Neural cell (in vitro differentiated cells): ENCODE measurements at regions not wholly inside any gene's neighbourhood (a gene's known extent, or its start where the extent isn't known, plus 50 kb on each side); places are given as distances from the start of the nearest gene placed in this dataset.

Experiments
- H2AFZ ChIP-seq: fragments of 200-600, 300-800 bp; sonication (generic), shearing (Covaris generic); 2 replicates; pipeline ENCODE4 v1.6.0; 2014; ENCODE audit warnings: low read depth, mild to moderate bottlenecking, antibody characterized with exemption, low read length, moderate library complexity
- H3F3A ChIP-seq: fragments of 200-600 bp; shearing (Covaris generic); 2 replicates; pipeline ENCODE4 v1.6.1; 2016; ENCODE audit warnings: mild to moderate bottlenecking, moderate library complexity, mixed read lengths, antibody characterized with exemption, low read length; ENCODE audit not compliant: insufficient read depth, poor library complexity, severe bottlenecking
- H3K27ac ChIP-seq: fragments of 200-600, 300-800 bp; sonication (generic), shearing (Covaris generic); 2 replicates; pipeline ENCODE4 v1.5.1; 2014; ENCODE audit warnings: mild to moderate bottlenecking, low read length, moderate library complexity
- H3K27me3 ChIP-seq: fragments of 300-800, 200-600 bp; sonication (generic), shearing (Covaris generic); 2 replicates; pipeline ENCODE4 v1.6.0; 2014; ENCODE audit warnings: mild to moderate bottlenecking, low read depth, low read length, moderate library complexity; ENCODE audit not compliant: insufficient read depth
- H3K36me3 ChIP-seq: fragments of 300-800, 200-600 bp; sonication (generic), shearing (Covaris generic); 2 replicates; pipeline ENCODE4 v1.5.1; 2014; ENCODE audit warnings: mild to moderate bottlenecking, antibody characterized with exemption, low read length, moderate library complexity; ENCODE audit not compliant: insufficient read depth
- H3K4me2 ChIP-seq: fragments of 300-800, 200-600 bp; sonication (generic), shearing (Covaris generic); 2 replicates; pipeline ENCODE4 v1.6.0; 2014; ENCODE audit warnings: mild to moderate bottlenecking, low read length
- H3K4me3 ChIP-seq: fragments of 300-800, 200-600 bp; sonication (generic), shearing (Covaris generic); 2 replicates; pipeline ENCODE4 v1.5.1; 2014; ENCODE audit warnings: mild to moderate bottlenecking, low read length, moderate library complexity
- H3K79me2 ChIP-seq: fragments of 200-600 bp; shearing (Covaris generic); replicated peaks from 2 replicates; pipeline ENCODE4 v1.6.0; 2014; ENCODE audit warnings: mild to moderate bottlenecking, low read length, moderate library complexity; ENCODE audit not compliant: insufficient read depth
- H3K9ac ChIP-seq: fragments of 300-800, 200-600 bp; sonication (generic), shearing (Covaris generic); 2 replicates; pipeline ENCODE4 v1.6.1; 2016; ENCODE audit warnings: mild to moderate bottlenecking, low read length, mixed read lengths
- H3K9me2 ChIP-seq: fragments of 200-600 bp; shearing (Covaris generic); 2 replicates; pipeline ENCODE4 v1.6.1; 2016; ENCODE audit warnings: mild to moderate bottlenecking, low read length, mixed read lengths; ENCODE audit not compliant: insufficient read depth
- H3K9me3 ChIP-seq: fragments of 200-600, 300-800 bp; sonication (generic), shearing (Covaris generic); 2 replicates; pipeline ENCODE4 v1.6.1; 2016; ENCODE audit warnings: mild to moderate bottlenecking, mixed run types, low read length, moderate library complexity, mixed read lengths
- H4K20me1 ChIP-seq: fragments of 200-600 bp; shearing (Covaris generic); 2 replicates; pipeline ENCODE4 v1.6.1; 2016; ENCODE audit warnings: mild to moderate bottlenecking, mixed run types; ENCODE audit not compliant: insufficient read depth
- CTCF ChIP-seq: fragments of 450-650 bp; IDR thresholded peaks from 2 replicates; pipeline ENCODE4 v1.5.1; 2014; ENCODE audit warnings: antibody characterized with exemption, mild to moderate bottlenecking, moderate library complexity; ENCODE audit not compliant: poor library complexity, severe bottlenecking
- EP300 ChIP-seq: fragments of 450-650 bp; conservative IDR thresholded peaks from 2 replicates; pipeline ENCODE4 v1.6.1; 2014; ENCODE audit warnings: antibody characterized with exemption, mild to moderate bottlenecking, moderate library complexity; ENCODE audit not compliant: poor library complexity, severe bottlenecking
- EZH2 ChIP-seq: fragments of 200-600, 300-800 bp; shearing (Covaris generic), sonication (generic); IDR thresholded peaks from 2 replicates; pipeline ENCODE4 v1.6.1; 2014; ENCODE audit warnings: antibody characterized with exemption, low read length, borderline replicate concordance, mild to moderate bottlenecking; ENCODE audit not compliant: insufficient read depth, poor library complexity, severe bottlenecking
- MXI1 ChIP-seq: fragments of 450-650 bp; conservative IDR thresholded peaks from 2 replicates; pipeline ENCODE4 v1.6.1; 2014; ENCODE audit warnings: antibody characterized with exemption, mild to moderate bottlenecking; ENCODE audit not compliant: poor library complexity, severe bottlenecking
- POLR2AphosphoS5 ChIP-seq: IDR thresholded peaks from 2 replicates; pipeline ENCODE4 v1.6.1; 2012
- RAD21 ChIP-seq: fragments of 450-650 bp; conservative IDR thresholded peaks from 2 replicates; pipeline ENCODE4 v1.6.1; 2014; ENCODE audit warnings: antibody characterized with exemption, mild to moderate bottlenecking, moderate library complexity
- REST ChIP-seq: IDR thresholded peaks from 2 replicates; pipeline ENCODE4 v1.6.1; 2012; ENCODE audit warnings: borderline replicate concordance
- SMC3 ChIP-seq: fragments of 450-650 bp; conservative IDR thresholded peaks from 2 replicates; pipeline ENCODE4 v1.6.1; 2014; ENCODE audit warnings: antibody characterized with exemption, mild to moderate bottlenecking, moderate library complexity; ENCODE audit not compliant: poor library complexity
- TAF1 ChIP-seq: IDR thresholded peaks from 2 replicates; pipeline ENCODE4 v1.6.1; 2012; ENCODE audit warnings: low read depth

- H3K27ac ChIP-seq = no peak overlapping the region
- H3K9me2 ChIP-seq = no peaks in the 10 kb centered on the region
- H3K27me3 ChIP-seq = no peaks in the 10 kb centered on the region
- H4K20me1 ChIP-seq = no peaks in the 10 kb centered on the region
- TF ChIP-seq MXI1 (no peak), SMC3 (no peak), RAD21 (no peak), TAF1 (no peak), REST (no peak), EP300 (no peak), EZH2 (no peak), CTCF (no peak), POLR2AphosphoS5 (no peak)
- H3K4me2 ChIP-seq = no peak overlapping the region
- no peaks in the 10 kb centered on the region for H3K79me2 ChIP-seq
- no peaks in the 10 kb centered on the region for H3K9me3 ChIP-seq
- no peaks in the 10 kb centered on the region for H3F3A ChIP-seq
- H3K4me3 ChIP-seq = no peak overlapping the region
- H3K36me3 ChIP-seq = no peaks in the 10 kb centered on the region
- no peak overlapping the region for H2AFZ ChIP-seq
- no peak overlapping the region for H3K9ac ChIP-seq
Measured at GRCh38 chr6:105807905-105808304, 278.2 kb upstream of the PRDM1 start.

GRCh38 chr6:105806486-105806920, 279.6 kb upstream of the PRDM1 start:
- Histone ChIP-seq H3K4me3 (no peak overlapping the region), H3K79me2 (no peaks in the 10 kb centered on the region), H4K20me1 (no peaks in the 10 kb centered on the region), H3K27ac (no peak overlapping the region), H3K9ac (no peak overlapping the region), H3K9me3 (no peaks in the 10 kb centered on the region), H3K9me2 (no peaks in the 10 kb centered on the region), H3F3A (no peaks in the 10 kb centered on the region), H2AFZ (no peak overlapping the region), H3K36me3 (no peaks in the 10 kb centered on the region), H3K27me3 (no peaks in the 10 kb centered on the region), H3K4me2 (no peak overlapping the region)
- no peak for TF ChIP-seq MXI1
- no peak for TF ChIP-seq SMC3
- no peak for TF ChIP-seq EZH2
- TF ChIP-seq POLR2AphosphoS5 = no peak
- TF ChIP-seq CTCF = no peak
- TF ChIP-seq TAF1 = no peak
- no peak for TF ChIP-seq EP300
- no peak for TF ChIP-seq RAD21
- no peak for TF ChIP-seq REST
